22Rv1 (cell line): ENCODE measurements at regions not wholly inside any gene's neighbourhood (a gene's known extent, or its start where the extent isn't known, plus 50 kb on each side); places are given as distances from the start of the nearest gene placed in this dataset.

Source experiments
- ZFX ChIP-seq: fragments of 450-650 bp; IDR thresholded peaks from 2 replicates; pipeline ENCODE4 v1.6.1; 2017; ENCODE audit warnings: antibody characterized with exemption, borderline replicate concordance
- TF ChIP-seq, protein P1 (sequence below): fragments of 450-650 bp; IDR thresholded peaks from 2 replicates; pipeline ENCODE4 v1.5.1; 2017; ENCODE audit warnings: mild to moderate bottlenecking

DNA sequence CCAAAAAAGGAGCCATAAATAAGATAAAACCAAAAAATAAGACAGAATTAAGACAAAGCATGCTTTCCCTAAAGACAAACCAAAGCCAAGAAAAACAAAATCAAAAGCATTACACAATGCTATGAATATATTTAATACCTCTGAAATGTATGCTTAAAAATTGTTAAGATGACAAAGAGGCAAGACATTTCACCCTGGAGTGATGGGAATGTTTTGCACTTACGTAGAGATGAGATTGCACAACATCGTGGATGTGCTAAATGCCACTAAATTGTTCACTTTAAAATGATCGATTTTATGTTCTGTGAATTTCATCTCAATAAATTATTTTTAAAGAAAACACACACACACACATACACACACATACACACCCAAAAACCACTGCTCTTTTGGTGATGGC lies 386.6 kb upstream of the KLHL29 start:
- TF ChIP-seq, protein P1, sequence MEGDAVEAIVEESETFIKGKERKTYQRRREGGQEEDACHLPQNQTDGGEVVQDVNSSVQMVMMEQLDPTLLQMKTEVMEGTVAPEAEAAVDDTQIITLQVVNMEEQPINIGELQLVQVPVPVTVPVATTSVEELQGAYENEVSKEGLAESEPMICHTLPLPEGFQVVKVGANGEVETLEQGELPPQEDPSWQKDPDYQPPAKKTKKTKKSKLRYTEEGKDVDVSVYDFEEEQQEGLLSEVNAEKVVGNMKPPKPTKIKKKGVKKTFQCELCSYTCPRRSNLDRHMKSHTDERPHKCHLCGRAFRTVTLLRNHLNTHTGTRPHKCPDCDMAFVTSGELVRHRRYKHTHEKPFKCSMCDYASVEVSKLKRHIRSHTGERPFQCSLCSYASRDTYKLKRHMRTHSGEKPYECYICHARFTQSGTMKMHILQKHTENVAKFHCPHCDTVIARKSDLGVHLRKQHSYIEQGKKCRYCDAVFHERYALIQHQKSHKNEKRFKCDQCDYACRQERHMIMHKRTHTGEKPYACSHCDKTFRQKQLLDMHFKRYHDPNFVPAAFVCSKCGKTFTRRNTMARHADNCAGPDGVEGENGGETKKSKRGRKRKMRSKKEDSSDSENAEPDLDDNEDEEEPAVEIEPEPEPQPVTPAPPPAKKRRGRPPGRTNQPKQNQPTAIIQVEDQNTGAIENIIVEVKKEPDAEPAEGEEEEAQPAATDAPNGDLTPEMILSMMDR = no peak
- TF ChIP-seq ZFX = no peak
